HG03558 (cell line): ENCODE measurements at regions not wholly inside any gene's neighbourhood (a gene's known extent, or its start where the extent isn't known, plus 50 kb on each side); places are given as distances from the start of the nearest gene placed in this dataset.

Experiments used
- ATAC-seq: cut with Tn5 transposase; IDR thresholded peaks from one replicate; pipeline ENCODE4 v1.9.1; 2021; ENCODE audit warnings: moderate number of reproducible peaks; ENCODE audit not compliant: unreplicated experiment; ENCODE audit errors: extremely low read depth

- no peak for ATAC-seq
Observed at GRCh38 chr13:111394211-111394922, 73.9 kb downstream of the TEX29 start.

- no peak for ATAC-seq
Observed at GRCh38 chr13:111395511-111396393, 75.3 kb downstream of the TEX29 start.

- no peak for ATAC-seq
Observed at GRCh38 chr13:111396457-111396856, 76.0 kb downstream of the TEX29 start.

- no peak for ATAC-seq
Observed at GRCh38 chr13:111397202-111397880, 76.9 kb downstream of the TEX29 start.

- no peak for ATAC-seq
Observed at GRCh38 chr13:111398196-111398595, 77.8 kb downstream of the TEX29 start.

GRCh38 chr13:111398715-111399299 is 78.4 kb downstream of the TEX29 start:
- no peak for ATAC-seq

GRCh38 chr13:111399334-111399733 is 78.9 kb downstream of the TEX29 start:
- no peak for ATAC-seq

- ATAC-seq = no peak
Observed at GRCh38 chr13:111399776-111400538, 79.5 kb downstream of the TEX29 start.

GRCh38 chr13:111401151-111401550 is 80.7 kb downstream of the TEX29 start:
- ATAC-seq = no peak

GRCh38 chr13:111401755-111402154 is 81.3 kb downstream of the TEX29 start:
- no peak for ATAC-seq

- ATAC-seq = no peak
Observed at GRCh38 chr13:111402441-111402840, 82.0 kb downstream of the TEX29 start.

- ATAC-seq = no peak
Observed at GRCh38 chr13:111403266-111403665, 82.8 kb downstream of the TEX29 start.

GRCh38 chr13:111404746-111405145 is 84.3 kb downstream of the TEX29 start:
- ATAC-seq = no peak

GRCh38 chr13:111406636-111407035 is 86.2 kb downstream of the TEX29 start:
- ATAC-seq = no peak

GRCh38 chr13:111407381-111408131 is 87.1 kb downstream of the TEX29 start:
- no peak for ATAC-seq

GRCh38 chr13:111409413-111409812 is 89.0 kb downstream of the TEX29 start:
- no peak for ATAC-seq

- no peak for ATAC-seq
Observed at GRCh38 chr13:111410232-111411021, 90.0 kb downstream of the TEX29 start.

GRCh38 chr13:111411151-111411858 is 90.9 kb downstream of the TEX29 start:
- ATAC-seq = no peak
